SKM-1 treated with dmso at 0.1 percent for 144 hours (cell line): ENCODE measurements at regions not wholly inside any gene's neighbourhood (a gene's known extent, or its start where the extent isn't known, plus 50 kb on each side); places are given as distances from the start of the nearest gene placed in this dataset.
"Not testable (repeated sequence)": the region's sequence is repeated elsewhere in the genome, so short reads cannot be mapped to it uniquely, and the experiment has no call there.

Source experiments
- DNase-seq: peaks from one replicate; lab custom pipeline; 2025; ENCODE audit not compliant: unreplicated experiment; lab: John Stamatoyannopoulos, UW

- DNase-seq, result no peak
Observed at GRCh38 chr13:60933638-60934037, 482.0 kb downstream of the PCDH20 start.

GRCh38 chr13:60931858-60932546 lies 483.6 kb downstream of the PCDH20 start:
- DNase-seq, result no peak

- DNase-seq, result no peak
Observed at GRCh38 chr13:60925686-60926085, 490.0 kb downstream of the PCDH20 start.

GRCh38 chr13:60924856-60925255 lies 490.8 kb downstream of the PCDH20 start:
- DNase-seq, result no peak

GRCh38 chr13:60922576-60923231 lies 492.9 kb downstream of the PCDH20 start:
- no peak for DNase-seq

GRCh38 chr13:60893801-60894200 lies 496.8 kb downstream of the TDRD3 start:
- no peak for DNase-seq

GRCh38 chr13:60887711-60888110 lies 490.7 kb downstream of the TDRD3 start:
- DNase-seq, result peak; percentile 73

- DNase-seq, result no peak
Observed at GRCh38 chr13:60881507-60881906, 484.5 kb downstream of the TDRD3 start.

- no peak for DNase-seq
Observed at GRCh38 chr13:60873116-60873515, 476.1 kb downstream of the TDRD3 start.

GRCh38 chr13:60869941-60870613 lies 473.1 kb downstream of the TDRD3 start:
- no peak for DNase-seq

GRCh38 chr13:60869225-60869624 lies 472.2 kb downstream of the TDRD3 start:
- no peak for DNase-seq

- DNase-seq, result no peak
Observed at GRCh38 chr13:60862036-60862435, 465.0 kb downstream of the TDRD3 start.

GRCh38 chr13:60857698-60858097 lies 460.7 kb downstream of the TDRD3 start:
- no peak for DNase-seq

GRCh38 chr13:60852886-60853285 lies 455.9 kb downstream of the TDRD3 start:
- DNase-seq, result no peak

- DNase-seq, result no peak
Observed at GRCh38 chr13:60851378-60851777, 454.4 kb downstream of the TDRD3 start.

GRCh38 chr13:60850526-60850925 lies 453.5 kb downstream of the TDRD3 start:
- DNase-seq, result no peak

- peak; percentile 97 for DNase-seq
Observed at GRCh38 chr13:60838581-60838980, 441.6 kb downstream of the TDRD3 start.

- DNase-seq, result no peak
Observed at GRCh38 chr13:60837806-60838205, 440.8 kb downstream of the TDRD3 start.

GRCh38 chr13:60836821-60837220 lies 439.8 kb downstream of the TDRD3 start:
- no peak for DNase-seq

- DNase-seq, result no peak
Observed at GRCh38 chr13:60811581-60811980, 414.6 kb downstream of the TDRD3 start.

GRCh38 chr13:60805640-60806039 lies 408.6 kb downstream of the TDRD3 start:
- DNase-seq, result not testable (repeated sequence)

GRCh38 chr13:60798503-60798902 lies 401.5 kb downstream of the TDRD3 start:
- DNase-seq, result no peak
